Pancreas (tissue), 10 donors: ENCODE measurements at regions not wholly inside any gene's neighbourhood (a gene's known extent, or its start where the extent isn't known, plus 50 kb on each side); places are given as distances from the start of the nearest gene placed in this dataset.
"Not testable (repeated sequence)": the region's sequence is repeated elsewhere in the genome, so short reads cannot be mapped to it uniquely, and the experiment has no call there.

Source experiments
- ATAC-seq, 4 donors: fragments of 200-7000 bp; cut with Tn5 transposase; one replicate each; pipeline versions ENCODE4 v1.8.0 to v1.9.1; 2020; ENCODE audit warnings: mild to moderate bottlenecking in 4 of 4, moderate library complexity in 4 of 4
- DNase-seq, 6 donors: peaks; one replicate each; pipeline ENCODE4 v3.0.0-alpha.2; 2020
- FAIRE-seq: peaks from 2 replicates; lab custom pipeline; 2012; peaks lifted over from hg19 to GRCh38; lab: Jason Lieb, UNC
- H3K27ac ChIP-seq, 4 donors: fragments of 200-600 bp; sonication (generic); 1 replicate in 3 of 4; 2 replicates in 1 of 4; pipeline versions ENCODE4 v1.5.0 to v1.8.0; 2020
- H3K27me3 ChIP-seq, 4 donors: fragments of 200-600 bp; one replicate each; pipeline ENCODE4 v1.8.0; 2021
- H3K36me3 ChIP-seq, 3 donors: fragments of 200-600 bp; sonication (generic) in 1 of 3; one replicate each; pipeline versions ENCODE4 v1.5.0 to v1.8.0; 2020 to 2021
- H3K4me1 ChIP-seq, 3 donors: fragments of 200-600 bp; one replicate each; pipeline ENCODE4 v1.8.0; 2021
- H3K4me3 ChIP-seq, 4 donors: fragments of 200-600 bp; sonication (generic) in 2 of 4; one replicate each; pipeline versions ENCODE4 v1.5.0 to v1.8.0; 2020 to 2021
- H3K9me3 ChIP-seq, 4 donors: fragments of 200-600 bp; one replicate each; pipeline ENCODE4 v1.8.0; 2021
- CTCF ChIP-seq, 4 donors: fragments of 200-600 bp; sonication (generic) in 3 of 4; IDR thresholded peaks; one replicate each; pipeline versions ENCODE4 v1.5.0 to v1.8.0; 2021; ENCODE audit warnings: antibody characterized with exemption in 4 of 4
- WGBS, 2 donors: extraction: QIAGEN DNeasy Blood & Tissue Kit; methylation state at CpG; one replicate each; pipeline ENCODE4 v1.1.7; 2013; 5-methylcytosine and 5-hydroxymethylcytosine counted together
- intact Hi-C, 3 donors: fragments of 100-400 bp; cut with DNase I; formaldehyde crosslinking; loops; one replicate each; pipeline versions ENCODE4 v1.11.1 to v1.14.2; 2022
- donor health status: healthy with polysubstance abuse.
- donor health status: DM: no; HTN: no; CAD: no; lungs with moderate emphysema.
- donor health status: DM: no; HTN: no; CAD: no.
- donor health status: control.
- donor health status: control.
- donor health status: Bipolar disorder and iron deficiency.
- donor health status: DM: yes; HTN: yes; CAD: no.
- donor health status: DM: no; HTN: no; CAD: no.
- donor health status: DM: no; HTN: no; CAD: no.
- donor health status: DM: yes; HTN: yes; CAD: no.

- no peak for ATAC-seq
- Histone ChIP-seq H3K27ac (no peak overlapping the region), H3K9me3 (no peaks in the 10 kb centered on the region), H3K27me3 (no peaks in the 10 kb centered on the region), H3K4me3 (no peak overlapping the region), H3K36me3 (no peaks in the 10 kb centered on the region), H3K4me1 (no peaks in the 10 kb centered on the region)
- FAIRE-seq, result no peak
- WGBS, 2 donors, result 52 to 59% methylated on average over 3 of the region's 3 CpGs
- intact Hi-C loops, result no loop called here
- DNase-seq, result no peak
- no peak for TF ChIP-seq CTCF (IDR thresholded peaks at IDR 0.05)
Observed at GRCh38 chr6:6486595-6486994, 101.9 kb upstream of the LY86 start.

- intact Hi-C loops, result no loop called here
- no peaks in the 10 kb centered on the region for H3K9me3 ChIP-seq
Observed at GRCh38 chr6:6491761-6492160, 96.8 kb upstream of the LY86 start.

GRCh38 chr6:6492675-6493074 lies 95.8 kb upstream of the LY86 start:
- no peak for FAIRE-seq
- no peak for ATAC-seq

More at GRCh38 chr6:6491761-6492160, 96.8 kb upstream of the LY86 start:
- FAIRE-seq, result no peak
- Histone ChIP-seq H3K27me3 (peaks cover 0 to 2% (median 0%) of the 10 kb centered on the region in 4 donors), H3K4me1 (no peaks in the 10 kb centered on the region), H3K36me3 (no peaks in the 10 kb centered on the region), H3K27ac (no peak overlapping the region), H3K4me3 (no peak overlapping the region)
- no peak for TF ChIP-seq CTCF (IDR thresholded peaks at IDR 0.05)
- 72 to 76% methylated on average over 4 of the region's 4 CpGs for WGBS, 2 donors
- DNase-seq, result no peak
- ATAC-seq, result no peak

GRCh38 chr6:6494139-6494538 lies 94.4 kb upstream of the LY86 start:
- H3K27ac ChIP-seq, DNase-seq, ATAC-seq, H3K27me3 ChIP-seq, FAIRE-seq, H3K4me1 ChIP-seq, intact Hi-C loops, H3K36me3 ChIP-seq, H3K4me3 ChIP-seq, H3K9me3 ChIP-seq: not testable (repeated sequence)
- 77 to 78% methylated on average over 7 of the region's 7 CpGs for WGBS, 2 donors

More at GRCh38 chr6:6492675-6493074, 95.8 kb upstream of the LY86 start:
- no peaks in the 10 kb centered on the region for H3K4me1 ChIP-seq
- 69 to 78% methylated on average over 5 of the region's 5 CpGs for WGBS, 2 donors
- H3K4me3 ChIP-seq, result no peak overlapping the region
- H3K27me3 ChIP-seq, result peaks cover 0 to 2% (median 0%) of the 10 kb centered on the region in 4 donors
- intact Hi-C loops, result no loop called here
- TF ChIP-seq CTCF (IDR thresholded peaks at IDR 0.05), result no peak
- no peaks in the 10 kb centered on the region for H3K9me3 ChIP-seq
- DNase-seq, result no peak
- no peak overlapping the region for H3K27ac ChIP-seq
- no peaks in the 10 kb centered on the region for H3K36me3 ChIP-seq

GRCh38 chr6:6494677-6495076 lies 93.8 kb upstream of the LY86 start:
- Histone ChIP-seq H3K36me3 (no peaks in the 10 kb centered on the region), H3K27me3 (peaks cover 0 to 2% (median 0%) of the 10 kb centered on the region in 4 donors), H3K4me1 (no peaks in the 10 kb centered on the region), H3K4me3 (no peak overlapping the region), H3K9me3 (no peaks in the 10 kb centered on the region), H3K27ac (no peak overlapping the region)
- intact Hi-C loops, result no loop called here
- TF ChIP-seq CTCF (IDR thresholded peaks at IDR 0.05), result no peak
- ATAC-seq, result peak in 3 of 4 donors; percentile 39 to 65 (median 40)
- 26% methylated on average over 6 of the region's 6 CpGs for WGBS, 2 donors
- DNase-seq, result peak in 2 of 6 donors; percentile 10 to 33
- no peak for FAIRE-seq
